HCT116 (cell line): ENCODE measurements at regions not wholly inside any gene's neighbourhood (a gene's known extent, or its start where the extent isn't known, plus 50 kb on each side); places are given as distances from the start of the nearest gene placed in this dataset.

ENCODE experiments used
- ATAC-seq: fragments of 200-7000 bp; cut with Tn5 transposase; 2 replicates; pipeline ENCODE4 v1.9.1; 2020; ENCODE audit warnings: mild to moderate bottlenecking, moderate library complexity
- BruUV-seq: library from RNA; stranded (reverse); fragments of 400-500 nt; replicated peaks from 2 replicates; lab custom pipeline; 2021; lab: Mats Ljungman, UMichigan
- CTCF ChIA-PET: fragments of 300-600 bp; sonication (Branson Sonifier 250); formaldehyde crosslinking; loops from one replicate; lab custom pipeline; 2021; ENCODE audit warnings: antibody characterized with exemption; lab: Charles Lee
- POLR2A ChIA-PET: fragments of 300-600, 350-600 bp; sonication (Branson Sonifier 250); formaldehyde crosslinking; loops from one replicate; lab custom pipeline; 2021; ENCODE audit warnings: antibody characterized with exemption; lab: Charles Lee
- RAD21 ChIA-PET, 2 experiments: fragments of 300-600 bp; sonication (Branson Sonifier 250); formaldehyde crosslinking; loops; one replicate each; lab custom pipeline; 2023; ENCODE audit warnings: low total read pairs in 2 of 2; ENCODE audit not compliant: uncharacterized antibody in 2 of 2, unreplicated experiment in 2 of 2, low non-redundant PET in 1 of 2; lab: Charles Lee
- DNase-seq: peaks from one replicate; pipeline ENCODE4 v3.0.0-alpha.2; 2010; ENCODE audit warnings: low read depth, low spot score
- H2AFZ ChIP-seq: fragments of 200-600 bp; shearing (Covaris generic), sonication (generic); 2 replicates; pipeline ENCODE4 v1.6.1; 2017; ENCODE audit warnings: low read depth, mixed run types, mixed read lengths, antibody characterized with exemption, low read length; ENCODE audit not compliant: poor library complexity, severe bottlenecking
- H3K27ac ChIP-seq: 2 replicates; pipeline ENCODE4 v1.5.1; 2012; ENCODE audit warnings: low read depth, low read length
- H3K27me3 ChIP-seq: fragments of 200-600 bp; sonication (generic); 2 replicates; pipeline ENCODE4 v1.6.1; 2016; ENCODE audit warnings: mixed run types, low read length, mixed read lengths; ENCODE audit not compliant: insufficient read depth
- H3K36me3 ChIP-seq, 2 experiments: fragments of 200-500 bp in 1 of 2; fragments of 200-600 bp in 1 of 2; sonication (Bioruptor generic) in 1 of 2; sonication (generic) in 1 of 2; 2 replicates each; pipeline versions ENCODE4 v1.5.1 to v1.6.1; 2014 to 2016; ENCODE audit warnings: low read length in 2 of 2, inconsistent platforms in 1 of 2, mixed read lengths in 1 of 2, mixed run types in 1 of 2; ENCODE audit not compliant: insufficient read depth in 2 of 2, control insufficient read depth in 1 of 2
- H3K4me1 ChIP-seq, 2 experiments: fragments of 200-600 bp in 1 of 2; sonication (generic) in 1 of 2; 2 replicates each; pipeline versions ENCODE4 v1.5.1 to v1.6.1; 2012 to 2017; ENCODE audit warnings: low read length in 2 of 2, inconsistent platforms in 1 of 2, mild to moderate bottlenecking in 1 of 2, mixed read lengths in 1 of 2, mixed run types in 1 of 2, moderate library complexity in 1 of 2; ENCODE audit not compliant: insufficient read depth in 2 of 2, control insufficient read depth in 1 of 2
- H3K4me2 ChIP-seq: fragments of 200-600 bp; sonication (generic); 2 replicates; pipeline ENCODE4 v1.6.1; 2017; ENCODE audit warnings: mixed run types, low read length, mixed read lengths
- H3K4me3 ChIP-seq, 2 experiments: fragments of 200-600 bp in 1 of 2; sonication (generic) in 1 of 2; replicated peaks in 1 of 2; 2 replicates each; pipeline ENCODE4 v1.5.1; 2011 to 2016; ENCODE audit warnings: low read length in 2 of 2, control low read depth in 1 of 2, low read depth in 1 of 2, mild to moderate bottlenecking in 1 of 2, mixed read lengths in 1 of 2, mixed run types in 1 of 2
- H3K79me2 ChIP-seq: fragments of 200-600 bp; sonication (generic); 2 replicates; pipeline ENCODE4 v1.6.1; 2017; ENCODE audit warnings: mild to moderate bottlenecking, mixed run types, low read length, moderate library complexity, mixed read lengths; ENCODE audit not compliant: insufficient read depth
- H3K9ac ChIP-seq: fragments of 200-600 bp; sonication (generic); 2 replicates; pipeline ENCODE4 v1.6.1; 2016; ENCODE audit warnings: low read length, mixed read lengths
- H3K9me2 ChIP-seq: fragments of 200-600 bp; sonication (generic), shearing (Covaris generic); 2 replicates; pipeline ENCODE4 v1.6.1; 2017; ENCODE audit warnings: mixed run types, mild to moderate bottlenecking, moderate library complexity; ENCODE audit not compliant: insufficient read depth
- H3K9me3 ChIP-seq, 2 experiments: fragments of 200-500 bp in 1 of 2; fragments of 200-600 bp in 1 of 2; sonication (Bioruptor generic) in 1 of 2; sonication (generic) in 1 of 2; 2 replicates each; pipeline ENCODE4 v1.6.1; 2014 to 2017; ENCODE audit warnings: low read length in 2 of 2, mixed read lengths in 2 of 2, inconsistent platforms in 1 of 2, low read depth in 1 of 2, mild to moderate bottlenecking in 1 of 2, mixed run types in 1 of 2, moderate library complexity in 1 of 2; ENCODE audit not compliant: control insufficient read depth in 1 of 2, insufficient read depth in 1 of 2
- H4K20me1 ChIP-seq: fragments of 200-600 bp; sonication (generic), shearing (Covaris generic); 2 replicates; pipeline ENCODE4 v1.6.1; 2017; ENCODE audit warnings: mixed run types, mild to moderate bottlenecking, moderate library complexity; ENCODE audit not compliant: insufficient read depth
- CEBPB ChIP-seq: IDR thresholded peaks from 2 replicates; pipeline ENCODE4 v1.6.1; 2012; ENCODE audit warnings: low read depth
- CTCF ChIP-seq, 3 experiments: fragments of 200-600 bp in 1 of 3; sonication (generic) in 1 of 3; IDR thresholded peaks in 2 of 3; conservative IDR thresholded peaks in 1 of 3; 2 replicates each; pipeline ENCODE4 v1.5.1; 2012 to 2017; ENCODE audit warnings: low read depth in 2 of 3, low read length in 2 of 3, antibody characterized with exemption in 1 of 3, borderline replicate concordance in 1 of 3, control low read depth in 1 of 3, mild to moderate bottlenecking in 1 of 3, mixed read lengths in 1 of 3, mixed run types in 1 of 3, moderate library complexity in 1 of 3; ENCODE audit not compliant: insufficient read depth in 1 of 3
- EZH2phosphoT487 ChIP-seq: fragments of 200-600 bp; IDR thresholded peaks from 2 replicates; pipeline ENCODE4 v1.6.1; 2018; ENCODE audit warnings: antibody characterized with exemption, borderline replicate concordance
- JUND ChIP-seq: IDR thresholded peaks from 2 replicates; pipeline ENCODE4 v1.6.1; 2012
- RAD21 ChIP-seq: IDR thresholded peaks from 2 replicates; pipeline ENCODE4 v1.6.1; 2012; ENCODE audit warnings: low read depth, mild to moderate bottlenecking
- SIN3A ChIP-seq: IDR thresholded peaks from 2 replicates; pipeline ENCODE4 v1.6.1; 2012; ENCODE audit warnings: low read depth
- SRF ChIP-seq: IDR thresholded peaks from 2 replicates; pipeline ENCODE4 v1.6.1; 2012; ENCODE audit warnings: low read depth
- YY1 ChIP-seq: IDR thresholded peaks from 2 replicates; pipeline ENCODE4 v1.6.1; 2011; ENCODE audit warnings: low read length, low read depth, moderate library complexity, mild to moderate bottlenecking; ENCODE audit not compliant: insufficient replicate concordance; ENCODE audit errors: extremely low read depth
- ZBTB33 ChIP-seq: IDR thresholded peaks from 2 replicates; pipeline ENCODE4 v1.6.1; 2011; ENCODE audit warnings: mild to moderate bottlenecking, low read length, moderate library complexity; ENCODE audit not compliant: insufficient replicate concordance; ENCODE audit errors: extremely low read depth
- ZNF274 ChIP-seq: fragments of 200-500 bp; sonication (Bioruptor generic); IDR thresholded peaks from 2 replicates; pipeline ENCODE4 v1.6.1; 2014; ENCODE audit warnings: mild to moderate bottlenecking, low read depth, low read length, inconsistent platforms
- intact Hi-C: fragments of 100-400 bp; cut with micrococcal nuclease; formaldehyde crosslinking; loops from 2 replicates; pipeline ENCODE4 v1.10.0; 2022
- TF ChIP-seq, protein P1 (sequence below): IDR thresholded peaks from 2 replicates; pipeline ENCODE4 v1.6.1; 2012; ENCODE audit warnings: low read depth

DNA sequence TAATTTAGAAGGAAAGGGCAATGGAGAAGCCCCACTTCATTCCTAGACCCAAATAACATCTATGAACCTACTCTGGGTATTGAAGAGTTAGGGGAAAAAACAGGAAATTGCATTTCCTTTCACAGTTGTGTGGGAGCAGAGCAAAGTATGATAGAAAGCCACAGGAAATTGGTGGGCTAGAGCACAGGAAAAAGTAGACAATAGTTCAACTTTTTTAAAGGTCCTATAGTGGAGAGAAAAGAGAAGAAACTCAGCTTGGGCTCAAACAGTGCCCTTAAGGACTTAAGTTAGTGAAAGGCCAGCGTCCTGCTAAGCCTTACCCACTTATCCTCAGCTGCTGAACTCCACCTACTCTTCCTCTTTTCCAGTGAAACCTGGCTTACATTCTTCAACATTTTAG is 258.1 kb downstream of the DPY19L2 start (continued):
- TF ChIP-seq, protein P1, sequence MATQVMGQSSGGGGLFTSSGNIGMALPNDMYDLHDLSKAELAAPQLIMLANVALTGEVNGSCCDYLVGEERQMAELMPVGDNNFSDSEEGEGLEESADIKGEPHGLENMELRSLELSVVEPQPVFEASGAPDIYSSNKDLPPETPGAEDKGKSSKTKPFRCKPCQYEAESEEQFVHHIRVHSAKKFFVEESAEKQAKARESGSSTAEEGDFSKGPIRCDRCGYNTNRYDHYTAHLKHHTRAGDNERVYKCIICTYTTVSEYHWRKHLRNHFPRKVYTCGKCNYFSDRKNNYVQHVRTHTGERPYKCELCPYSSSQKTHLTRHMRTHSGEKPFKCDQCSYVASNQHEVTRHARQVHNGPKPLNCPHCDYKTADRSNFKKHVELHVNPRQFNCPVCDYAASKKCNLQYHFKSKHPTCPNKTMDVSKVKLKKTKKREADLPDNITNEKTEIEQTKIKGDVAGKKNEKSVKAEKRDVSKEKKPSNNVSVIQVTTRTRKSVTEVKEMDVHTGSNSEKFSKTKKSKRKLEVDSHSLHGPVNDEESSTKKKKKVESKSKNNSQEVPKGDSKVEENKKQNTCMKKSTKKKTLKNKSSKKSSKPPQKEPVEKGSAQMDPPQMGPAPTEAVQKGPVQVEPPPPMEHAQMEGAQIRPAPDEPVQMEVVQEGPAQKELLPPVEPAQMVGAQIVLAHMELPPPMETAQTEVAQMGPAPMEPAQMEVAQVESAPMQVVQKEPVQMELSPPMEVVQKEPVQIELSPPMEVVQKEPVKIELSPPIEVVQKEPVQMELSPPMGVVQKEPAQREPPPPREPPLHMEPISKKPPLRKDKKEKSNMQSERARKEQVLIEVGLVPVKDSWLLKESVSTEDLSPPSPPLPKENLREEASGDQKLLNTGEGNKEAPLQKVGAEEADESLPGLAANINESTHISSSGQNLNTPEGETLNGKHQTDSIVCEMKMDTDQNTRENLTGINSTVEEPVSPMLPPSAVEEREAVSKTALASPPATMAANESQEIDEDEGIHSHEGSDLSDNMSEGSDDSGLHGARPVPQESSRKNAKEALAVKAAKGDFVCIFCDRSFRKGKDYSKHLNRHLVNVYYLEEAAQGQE: no peak
- TF ChIP-seq YY1: no peak
- TF ChIP-seq SIN3A: no peak

GRCh38 chr12:63406781-63407180 is 255.8 kb upstream of the AVPR1A start:
- POLR2A ChIA-PET: no interaction called here
- no peak for TF ChIP-seq RAD21
- no peak for TF ChIP-seq YY1
- no peak overlapping the region for H3K27ac ChIP-seq
- H3K9ac ChIP-seq: no peak overlapping the region
- no peaks in the 10 kb centered on the region for H3K4me1 ChIP-seq
- H3K36me3 ChIP-seq: no peaks in the 10 kb centered on the region
- H3K9me3 ChIP-seq: no peaks in the 10 kb centered on the region
- RAD21 ChIA-PET: no interaction called here
- CTCF ChIA-PET: no interaction called here
- H3K27me3 ChIP-seq: no peaks in the 10 kb centered on the region
- H3K4me2 ChIP-seq: no peak overlapping the region
- intact Hi-C loops: no loop called here
- no peak for ATAC-seq
- no peaks in the 10 kb centered on the region for H3K79me2 ChIP-seq
- H3K4me3 ChIP-seq: no peak overlapping the region
- DNase-seq: no peak
- BruUV-seq: no TSS peak
- no peaks in the 10 kb centered on the region for H4K20me1 ChIP-seq
- no peaks in the 10 kb centered on the region for H3K9me2 ChIP-seq
- H2AFZ ChIP-seq: no peak overlapping the region

- no peaks in the 10 kb centered on the region for H3K79me2 ChIP-seq
- no peaks in the 10 kb centered on the region for H3K36me3 ChIP-seq
- ChIA-PET RAD21 (no interaction called here), CTCF (no interaction called here), POLR2A (no interaction called here)
- BruUV-seq: no TSS peak
- DNase-seq (no peak), ATAC-seq (no peak)
- no peaks in the 10 kb centered on the region for H3K9me3 ChIP-seq
- H3K27me3 ChIP-seq: no peaks in the 10 kb centered on the region
- H3K4me3 ChIP-seq: no peak overlapping the region
- no peaks in the 10 kb centered on the region for H4K20me1 ChIP-seq
- H3K27ac ChIP-seq: no peak overlapping the region
- no peaks in the 10 kb centered on the region for H3K9me2 ChIP-seq
- no peak overlapping the region for H3K9ac ChIP-seq
- no peaks in the 10 kb centered on the region for H3K4me1 ChIP-seq
- H3K4me2 ChIP-seq: no peak overlapping the region
- intact Hi-C loops: no loop called here
- H2AFZ ChIP-seq: no peak overlapping the region
- no peak for TF ChIP-seq ZBTB33
- TF ChIP-seq EZH2phosphoT487: no peak
- no peak for TF ChIP-seq ZNF274
- no peak for TF ChIP-seq YY1
- no peak for TF ChIP-seq CEBPB
- no peak for TF ChIP-seq SRF
- TF ChIP-seq CTCF (IDR thresholded peaks at IDR 0.05 in 2 of 3, conservative IDR thresholded peaks at IDR 0.05 in 1 of 3; ENCODE audit: borderline replicate concordance in 1 of 3, insufficient read depth in 1 of 3, low read depth in 2 of 3, low read length in 2 of 3): no peak
- TF ChIP-seq JUND: no peak
Measured at GRCh38 chr12:63404611-63405010, 253.6 kb upstream of the AVPR1A start.
